NCI-H1417 (cell line): ENCODE measurements at regions not wholly inside any gene's neighbourhood (a gene's known extent, or its start where the extent isn't known, plus 50 kb on each side); places are given as distances from the start of the nearest gene placed in this dataset.

ENCODE experiments used
- DNase-seq, 3 experiments: peaks; one replicate each; lab custom pipeline; 2025; lab: John Stamatoyannopoulos, UW

DNA sequence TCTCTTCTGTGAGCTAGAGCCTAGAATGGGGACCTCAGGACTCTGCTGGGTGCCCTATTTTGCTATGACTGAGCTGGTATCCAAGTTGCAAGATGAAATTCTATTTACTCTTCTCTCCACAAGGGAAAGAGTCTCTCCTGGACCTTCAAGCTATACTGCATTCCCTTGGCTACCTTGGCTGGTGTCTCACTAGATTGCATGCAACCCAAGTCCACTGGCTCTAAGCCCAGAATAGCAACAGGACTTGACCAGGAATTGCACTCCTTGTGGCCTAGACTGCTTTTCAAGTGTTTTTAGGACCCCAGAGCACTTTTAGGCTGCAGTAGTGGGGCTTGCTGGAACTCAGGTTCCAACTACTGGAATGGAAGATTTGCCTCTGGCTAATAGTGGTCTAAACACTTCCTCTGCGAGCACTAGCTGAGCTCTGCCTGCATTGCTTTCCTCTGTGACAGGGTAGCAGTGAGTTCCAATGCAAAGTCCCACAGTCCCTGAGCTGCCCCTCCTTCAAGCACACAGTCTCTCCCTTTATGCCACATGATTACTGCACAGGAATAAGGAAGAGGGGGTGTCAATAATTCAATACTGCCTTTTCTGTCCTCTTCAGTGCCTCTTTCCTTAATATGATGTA, 1009.1 kb upstream of the FLRT2 start:
- DNase-seq = no peak

DNA sequence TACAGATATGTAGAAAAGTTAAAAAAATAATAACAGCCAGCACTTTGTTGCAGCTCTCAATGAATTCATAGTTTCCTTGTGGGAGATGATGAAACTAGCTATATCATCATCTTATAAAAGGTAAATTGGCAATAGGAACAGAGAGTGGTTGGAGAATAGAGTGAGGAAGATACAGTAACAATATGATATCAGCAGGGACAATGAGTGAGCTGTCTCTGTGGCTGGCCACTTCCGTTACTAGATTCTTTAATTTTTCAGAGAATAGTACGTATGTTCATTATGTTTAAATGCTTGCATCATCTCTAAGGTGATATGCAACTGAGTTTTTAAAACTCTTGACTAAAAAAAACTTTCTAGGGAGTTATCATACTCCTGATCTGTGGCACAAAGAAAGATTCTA, 1006.2 kb upstream of the FLRT2 start:
- no peak for DNase-seq

DNA sequence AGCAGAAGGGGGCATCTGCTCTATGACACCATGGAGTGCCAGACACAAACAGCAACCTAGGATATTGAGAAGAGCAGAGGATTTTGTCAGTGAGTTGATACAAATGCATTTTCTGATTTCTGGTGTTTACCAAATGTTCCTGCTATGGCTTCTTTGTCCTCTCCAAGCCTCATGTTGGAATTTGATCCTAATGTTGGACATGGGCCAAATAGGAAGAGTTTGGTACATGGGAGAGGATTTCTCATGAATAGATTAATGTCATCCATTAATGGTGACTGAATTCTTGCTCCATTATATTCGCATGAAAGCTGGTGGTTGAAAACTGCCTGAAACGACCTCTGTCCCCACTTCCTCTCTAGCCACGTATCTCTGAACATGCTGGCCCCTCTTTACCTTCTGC, 1002.2 kb upstream of the FLRT2 start:
- no peak for DNase-seq

DNA sequence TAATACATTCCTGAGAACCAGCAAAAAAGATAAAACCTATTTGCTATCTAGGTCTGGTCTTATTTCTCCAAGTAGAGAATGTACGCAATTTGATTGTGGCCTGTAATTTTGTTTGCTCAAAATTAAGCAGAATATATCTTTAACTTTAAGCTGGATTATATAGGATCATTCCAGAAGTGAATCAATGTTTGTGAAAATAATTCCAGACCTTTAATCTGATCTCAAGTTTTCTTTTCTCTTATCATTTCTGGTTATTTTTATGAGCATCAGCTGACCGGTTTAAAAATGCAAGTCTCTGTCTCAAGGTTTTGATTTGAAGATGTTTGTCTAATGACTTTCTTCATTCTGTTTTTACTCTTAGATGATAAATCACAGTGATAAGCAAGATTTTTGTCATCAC, 997.9 kb upstream of the FLRT2 start:
- no peak for DNase-seq

DNA sequence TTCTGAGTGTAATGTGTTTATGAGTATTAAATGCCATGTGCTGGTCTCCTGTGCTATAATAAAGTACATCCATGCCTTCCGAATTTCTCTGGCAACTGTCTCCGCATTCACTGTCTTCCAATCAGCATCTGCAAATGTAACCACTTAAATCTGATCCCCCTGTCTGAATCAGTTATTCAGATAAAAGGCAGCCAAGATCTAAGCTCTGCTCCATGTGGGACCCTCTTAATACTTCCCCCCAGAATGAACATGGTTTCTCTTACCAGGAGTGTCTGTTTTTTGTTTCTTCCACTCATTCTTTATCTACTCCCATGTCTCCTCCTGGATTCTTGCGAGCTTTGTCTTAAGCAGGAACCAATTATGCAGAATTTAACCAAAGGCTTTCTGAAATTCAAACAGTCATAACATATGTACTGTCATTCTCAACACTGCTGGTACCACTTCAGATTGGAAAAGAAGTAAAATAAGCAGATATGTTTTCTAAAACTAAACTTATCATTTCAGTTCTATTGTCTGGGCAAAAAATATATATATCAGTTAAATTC, 996.7 kb upstream of the FLRT2 start:
- DNase-seq = no peak

DNA sequence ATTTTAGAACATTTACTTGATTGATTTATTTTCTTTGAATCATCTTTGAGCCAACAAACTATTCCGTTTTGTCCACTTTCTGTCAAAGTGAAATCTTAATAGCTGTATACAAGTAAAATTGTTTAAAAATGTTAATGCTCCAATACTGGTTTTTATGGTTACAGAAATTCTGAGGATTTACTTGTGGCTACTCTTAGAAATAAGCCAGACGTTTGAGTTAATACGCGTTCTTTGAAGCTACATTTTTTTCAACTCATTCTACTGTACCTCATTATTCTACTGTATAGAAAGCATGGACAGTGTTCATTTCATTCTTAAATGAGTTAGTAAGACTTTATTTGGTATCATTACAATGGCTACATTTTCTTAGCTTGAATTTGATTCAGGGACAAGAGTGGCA, 996.2 kb upstream of the FLRT2 start:
- no peak for DNase-seq

DNA sequence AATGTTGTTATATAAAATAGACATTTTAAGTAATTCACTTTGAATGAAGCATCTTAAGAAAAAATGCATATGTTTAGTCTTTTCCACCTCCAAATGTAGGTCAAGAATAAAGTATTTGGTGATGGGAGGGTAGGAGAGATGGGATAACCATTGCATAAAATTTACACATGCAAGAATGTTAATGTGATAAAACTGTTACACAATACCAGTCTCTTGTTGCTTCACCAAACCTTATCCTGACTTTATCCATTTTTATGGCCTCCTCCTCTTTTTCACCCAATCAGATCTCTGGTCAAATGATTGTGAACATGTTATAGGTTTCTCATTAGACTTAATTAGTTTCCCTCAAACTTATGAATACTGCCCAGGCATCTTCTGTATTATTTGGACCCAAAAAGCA, 994.5 kb upstream of the FLRT2 start:
- DNase-seq = no peak

DNA sequence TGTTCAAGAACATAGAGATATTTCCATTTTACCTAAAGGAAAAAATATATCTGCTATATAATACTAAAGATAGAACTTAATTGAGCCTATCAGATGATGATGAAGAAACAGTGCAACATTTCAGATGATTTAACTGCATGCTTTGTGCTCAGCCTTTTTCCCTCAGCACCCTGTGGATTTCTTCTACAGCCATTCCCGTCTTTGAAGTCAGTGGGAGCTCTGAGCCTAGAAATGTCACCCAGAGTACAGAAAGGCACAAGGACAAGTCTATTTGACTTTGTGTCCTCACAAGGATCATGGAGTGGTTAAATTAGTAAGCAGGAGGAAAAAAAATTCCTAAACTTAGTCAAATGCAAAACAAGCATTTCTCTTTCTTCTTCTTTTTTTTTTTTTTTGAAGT, 994.0 kb upstream of the FLRT2 start:
- no peak for DNase-seq

DNA sequence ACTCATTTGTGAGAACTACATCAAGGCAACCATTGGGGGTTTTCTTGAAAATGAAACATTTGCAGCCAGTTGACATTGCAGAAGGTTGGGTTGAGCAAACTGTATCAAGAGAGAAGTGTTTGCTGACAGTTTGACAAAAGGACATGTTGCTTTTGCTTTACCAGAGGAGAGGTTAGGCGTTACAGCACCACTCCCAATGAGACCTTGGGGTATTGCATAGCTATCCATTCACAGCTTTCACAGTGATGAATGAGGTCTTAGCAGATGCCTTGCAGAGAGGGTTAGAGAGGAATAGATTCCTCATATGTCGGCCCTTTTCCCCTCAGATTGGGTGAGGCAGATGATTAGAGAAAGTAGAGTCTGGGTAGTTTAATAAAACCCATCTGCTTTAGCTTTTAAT, 988.9 kb upstream of the FLRT2 start:
- DNase-seq = no peak

DNA sequence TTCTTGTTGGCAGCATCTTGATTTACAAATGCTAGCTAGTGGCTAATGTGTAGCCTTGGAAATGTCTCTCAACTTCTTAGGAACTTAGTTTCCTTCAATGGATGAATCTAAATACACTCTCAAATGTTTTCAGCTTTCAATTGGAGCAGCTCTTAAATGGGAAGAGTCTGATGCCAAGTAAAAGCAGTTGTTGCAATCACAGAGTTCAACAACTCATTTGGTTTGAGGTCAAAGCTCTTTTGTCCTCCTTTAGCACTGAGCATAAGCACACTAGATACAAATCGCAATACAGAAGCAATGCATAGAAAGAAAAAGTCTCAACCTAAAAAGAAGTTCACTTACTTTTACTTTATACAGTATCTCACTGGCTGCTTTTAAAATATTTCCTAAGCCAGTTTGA, 986.1 kb upstream of the FLRT2 start:
- DNase-seq = no peak

DNA sequence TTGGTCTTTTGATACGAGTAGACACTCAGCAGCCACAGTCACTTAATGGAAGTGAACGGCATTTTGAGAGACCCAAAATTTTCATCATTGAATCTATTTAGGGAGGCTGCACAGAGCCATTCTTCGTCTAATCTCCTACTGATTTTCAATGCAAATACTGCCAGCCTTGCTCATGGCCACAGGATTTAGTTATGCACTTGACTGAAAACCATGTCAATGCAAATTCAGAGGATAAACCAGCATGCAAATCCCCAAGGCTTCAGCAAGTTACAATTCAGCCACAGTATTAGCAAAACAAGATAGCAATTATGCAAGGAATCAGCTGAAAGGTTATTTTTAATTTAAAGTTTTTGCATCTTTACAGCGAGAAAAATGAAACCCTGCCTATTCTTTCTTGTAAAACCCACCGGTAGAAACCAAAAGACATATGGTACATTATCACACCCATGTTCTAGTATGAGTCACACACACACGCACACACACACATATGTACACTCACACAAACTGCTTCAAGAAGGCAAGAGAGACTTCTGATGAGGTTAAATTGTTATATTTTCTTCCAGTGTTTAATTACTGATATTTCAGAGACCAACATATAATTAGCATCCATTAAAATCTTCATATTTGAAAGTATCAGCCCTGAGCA, 985.3 kb upstream of the FLRT2 start:
- no peak for DNase-seq

DNA sequence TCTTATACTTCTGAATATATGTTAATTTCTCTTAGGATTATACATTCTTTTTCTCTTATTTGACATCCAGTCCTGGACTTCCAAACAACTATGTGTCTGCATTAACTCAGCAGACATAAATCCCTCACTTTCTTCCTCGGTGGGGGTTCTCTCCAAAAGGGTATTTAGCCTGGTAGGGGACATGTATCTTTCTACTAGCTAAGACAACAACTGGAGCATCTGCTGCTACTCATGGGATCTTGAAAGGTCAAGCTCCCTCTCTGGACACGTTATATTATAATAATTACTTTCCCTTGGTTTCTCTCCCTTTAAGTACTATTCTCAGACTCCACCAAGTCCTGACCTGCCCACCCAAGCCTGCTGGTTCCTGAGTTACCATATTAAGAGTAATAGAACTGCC, 983.7 kb upstream of the FLRT2 start:
- DNase-seq = peak in 1 of 3 experiments; percentile 58

DNA sequence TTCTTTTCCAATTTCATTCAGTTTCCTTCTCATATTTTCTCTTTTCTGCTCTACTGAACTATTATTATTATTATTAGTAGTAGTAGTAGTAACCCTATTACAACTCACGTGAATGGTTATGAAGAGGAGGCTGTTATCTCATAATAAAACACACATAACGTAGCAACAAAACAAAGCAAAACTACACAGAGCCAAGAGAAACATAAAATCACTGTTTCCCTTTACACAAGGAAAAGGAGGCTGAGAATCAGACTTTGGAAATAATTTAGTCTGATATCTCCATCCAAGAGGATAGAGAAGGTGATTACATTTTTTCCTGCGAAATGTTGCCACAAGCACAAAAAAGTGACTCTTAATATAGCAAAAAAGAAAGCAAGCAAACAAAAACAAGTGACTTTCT, 975.8 kb upstream of the FLRT2 start:
- DNase-seq = no peak

DNA sequence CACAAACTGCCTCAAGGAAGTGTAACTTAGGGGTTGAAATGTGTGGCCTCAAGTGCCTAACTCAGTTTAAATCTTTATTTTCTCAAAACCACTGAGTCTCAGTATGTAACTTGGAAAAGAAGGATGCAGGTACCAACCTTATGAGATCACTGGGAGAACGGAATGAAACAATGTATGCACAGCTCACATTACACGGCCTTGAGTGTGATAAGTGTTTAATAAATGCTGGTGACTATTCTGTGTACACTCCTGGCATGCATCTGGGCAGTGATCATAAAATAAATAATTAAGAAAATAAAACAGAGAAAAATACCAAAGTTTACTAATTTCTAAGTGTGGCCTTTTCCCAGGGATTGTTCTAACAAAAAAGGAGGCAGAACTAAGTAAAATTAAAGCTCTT, 974.5 kb upstream of the FLRT2 start:
- no peak for DNase-seq

DNA sequence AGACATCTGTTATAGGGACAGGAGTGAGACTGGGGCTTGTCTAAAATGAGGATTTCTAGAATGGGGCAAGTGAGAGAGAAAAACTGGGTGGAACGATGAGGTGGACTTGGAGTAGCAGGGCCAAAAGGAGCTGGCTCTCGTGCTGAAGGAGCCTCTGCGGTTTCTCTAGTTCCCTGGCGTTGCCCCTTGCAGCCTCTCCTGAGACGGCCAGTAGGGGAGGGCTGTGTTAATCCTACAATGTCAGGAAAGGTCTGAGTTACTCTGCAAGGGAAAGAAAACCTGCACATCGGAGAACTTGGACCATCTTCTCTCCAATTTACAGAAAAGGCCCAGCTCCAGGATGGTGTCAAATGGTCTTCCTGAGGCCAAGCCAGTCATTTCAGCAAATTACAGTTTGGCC, 963.8 kb upstream of the FLRT2 start:
- DNase-seq = no peak

DNA sequence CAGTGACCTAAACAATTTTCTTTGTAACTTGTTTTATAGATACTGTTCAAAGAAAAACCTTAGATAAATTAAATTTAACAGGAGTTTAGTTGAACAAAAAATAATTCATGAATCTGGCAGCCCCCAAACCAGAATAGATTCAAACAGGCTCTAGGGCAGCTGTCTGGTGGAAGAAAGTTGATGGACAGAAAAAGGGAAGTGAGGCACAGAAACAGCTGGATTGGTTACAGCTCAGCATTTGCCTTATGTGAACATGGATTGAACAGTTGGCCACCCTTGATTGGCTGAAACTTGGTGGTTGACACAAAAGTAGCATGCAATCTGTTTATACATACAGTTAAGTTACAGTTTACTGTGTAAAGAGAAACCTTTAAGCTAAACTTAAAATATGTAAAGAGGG, 954.3 kb upstream of the FLRT2 start:
- DNase-seq = no peak

DNA sequence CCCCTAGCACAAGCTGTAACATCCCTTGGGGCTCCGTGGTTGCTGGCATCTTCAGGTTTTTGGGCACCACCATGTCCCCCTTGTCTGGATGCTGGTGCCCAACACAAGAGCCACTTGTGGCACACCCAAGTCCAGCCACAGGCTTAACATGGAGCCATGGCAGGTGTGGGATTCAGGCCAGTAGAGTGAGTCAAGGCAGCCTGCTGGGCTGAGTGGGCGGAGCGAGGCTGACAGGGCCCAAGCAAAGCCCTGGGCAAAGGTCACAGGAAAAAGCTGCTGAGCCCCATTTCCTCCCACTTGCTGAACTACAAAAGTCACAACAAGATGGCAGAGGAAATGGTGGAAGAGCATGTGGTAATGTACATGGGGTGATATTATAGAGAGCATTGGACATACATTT, 950.7 kb upstream of the FLRT2 start:
- no peak for DNase-seq

DNA sequence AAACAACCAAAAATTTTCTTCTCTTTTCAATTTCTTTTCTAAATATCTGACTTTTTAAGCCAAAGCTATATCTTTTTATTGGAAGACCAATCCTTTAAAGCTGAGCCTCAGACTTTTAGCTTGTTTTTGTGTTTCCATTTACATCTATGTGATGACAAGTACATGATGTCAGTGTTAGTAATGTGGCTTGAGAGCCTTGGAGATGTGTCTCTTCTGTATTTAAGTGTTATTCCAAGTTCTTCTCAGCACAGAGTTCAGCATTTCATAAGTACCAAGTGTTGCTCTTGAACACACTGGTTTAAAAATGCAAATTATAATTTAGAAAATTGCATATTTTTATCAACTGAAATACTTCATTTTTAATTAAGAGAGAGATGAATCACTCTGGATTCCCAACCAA, 948.9 kb upstream of the FLRT2 start:
- DNase-seq = no peak

DNA sequence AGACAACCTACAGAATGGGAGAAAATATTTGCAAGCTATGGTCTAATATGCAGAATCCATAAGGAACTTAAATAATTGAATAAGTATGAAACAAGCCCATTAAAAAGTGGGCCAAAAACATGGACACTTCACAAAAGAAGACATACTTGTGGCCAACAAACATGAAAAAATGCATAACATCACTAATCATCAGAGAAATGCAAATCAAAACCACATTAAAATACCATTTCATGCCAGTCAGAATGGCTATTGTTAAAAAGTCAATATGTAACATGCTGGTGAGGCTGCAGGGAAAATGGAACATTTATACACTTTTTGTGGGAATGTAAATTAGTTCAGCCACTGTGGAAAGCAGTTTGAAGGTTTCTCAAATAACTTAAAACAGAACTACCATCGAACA, 945.4 kb upstream of the FLRT2 start:
- DNase-seq = no peak

DNA sequence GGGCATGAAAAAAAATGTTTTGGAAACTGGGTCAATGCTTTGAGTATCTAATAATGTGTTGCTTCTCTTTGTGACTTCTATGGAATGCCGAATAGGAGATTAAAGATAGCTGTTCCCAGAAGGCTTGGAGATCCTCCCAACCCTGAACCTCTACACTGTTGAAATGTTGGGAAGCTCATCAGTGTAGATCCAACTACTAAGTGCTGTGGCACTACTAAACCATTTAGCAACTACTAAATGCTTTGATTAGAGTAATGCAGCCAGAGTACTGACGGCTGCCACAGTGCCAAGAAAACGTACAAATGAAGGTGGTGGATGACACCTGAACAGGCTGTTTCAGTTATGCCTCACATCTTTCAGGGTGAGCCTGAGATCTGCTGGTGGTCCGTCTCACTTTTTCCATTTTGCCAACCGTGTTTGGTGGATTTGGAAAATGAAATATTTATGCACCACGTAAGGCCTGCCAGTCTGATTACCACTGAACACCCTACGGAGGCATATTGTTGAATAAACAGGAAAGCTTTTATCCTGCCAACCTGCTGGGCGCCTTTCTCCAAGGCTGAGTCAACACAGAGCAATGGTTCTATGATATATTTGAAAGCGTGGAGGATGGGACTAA, 938.0 kb upstream of the FLRT2 start:
- peak in 2 of 3 experiments; percentile 78 to 92 for DNase-seq

DNA sequence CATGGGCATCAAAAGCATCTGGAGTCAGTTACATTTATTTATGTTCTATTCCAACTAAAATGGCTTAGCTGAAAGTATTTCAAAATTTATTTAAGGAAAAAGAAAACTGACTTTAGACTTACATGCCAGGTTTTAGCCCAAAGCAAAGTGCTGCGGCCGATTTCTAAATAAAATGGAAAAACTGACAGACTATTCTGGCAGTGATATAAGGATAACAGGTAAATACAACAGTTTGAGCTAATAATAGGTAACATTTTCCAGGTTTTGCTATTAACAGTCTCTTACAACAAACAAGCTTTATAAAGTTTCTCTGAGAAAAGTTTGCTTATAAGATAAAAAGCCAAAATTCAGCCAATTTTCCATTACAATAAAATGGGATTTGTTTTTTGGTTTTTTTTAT, 937.2 kb upstream of the FLRT2 start:
- DNase-seq = no peak

DNA sequence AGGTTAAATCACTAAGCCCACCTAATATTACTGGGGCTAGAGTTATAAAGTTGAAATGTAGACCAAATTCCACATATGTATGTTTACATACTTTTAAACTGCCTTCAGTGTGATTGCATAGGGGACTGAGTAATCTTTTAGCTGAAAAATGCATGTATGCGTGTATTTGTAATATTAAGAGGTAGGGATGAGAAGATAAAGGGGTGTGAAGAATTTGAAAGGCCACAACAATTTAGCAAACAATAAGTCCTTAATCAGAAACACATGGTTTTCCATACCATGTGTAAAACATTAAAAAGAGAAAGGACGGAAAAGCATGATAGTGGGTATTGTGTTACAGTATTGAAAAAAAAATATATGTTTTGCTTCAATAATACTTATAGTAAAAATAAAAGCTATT, 919.9 kb upstream of the FLRT2 start:
- no peak for DNase-seq

DNA sequence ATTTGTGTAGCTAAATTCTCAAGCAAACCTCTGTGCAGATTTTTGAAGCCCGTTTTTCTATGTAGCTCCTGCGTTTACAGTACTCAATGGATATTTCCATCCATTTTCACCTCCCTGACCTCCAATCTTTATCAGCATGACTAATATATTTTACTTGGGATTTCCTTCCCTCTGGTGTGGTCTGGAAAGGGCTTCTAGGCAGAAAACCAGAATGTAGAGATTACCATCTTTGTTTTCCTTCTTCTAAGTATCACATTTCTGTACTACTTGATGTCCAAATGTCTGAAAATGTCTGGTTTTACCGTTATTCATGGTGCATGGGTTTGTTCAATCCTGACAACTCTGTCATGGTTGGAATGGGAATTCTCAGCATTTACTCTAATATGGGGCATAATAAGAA, 907.6 kb upstream of the FLRT2 start:
- DNase-seq = no peak

DNA sequence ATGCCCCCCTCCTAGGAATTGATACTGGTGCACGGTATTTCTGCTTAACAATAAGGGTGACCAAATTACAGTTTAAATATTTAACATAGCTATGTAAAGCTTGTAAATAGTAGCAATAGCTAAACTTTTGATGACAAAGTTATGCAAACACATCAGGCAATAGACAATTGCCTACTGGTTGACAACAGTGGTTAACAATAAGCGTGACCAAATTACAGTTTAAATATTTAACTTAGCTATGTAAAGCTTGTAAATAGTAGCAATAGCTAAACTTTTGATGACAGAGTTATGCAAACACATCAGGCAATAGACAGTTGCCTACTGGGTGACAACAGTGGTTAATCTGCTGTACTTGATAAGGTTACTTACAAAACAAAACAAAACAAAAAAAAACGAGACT, 886.5 kb upstream of the FLRT2 start:
- DNase-seq = peak in 2 of 3 experiments; percentile 48 to 73
